Omental fat pad (tissue), 3 donors: ENCODE measurements at regions not wholly inside any gene's neighbourhood (a gene's known extent, or its start where the extent isn't known, plus 50 kb on each side); places are given as distances from the start of the nearest gene placed in this dataset.

Experiments
- ATAC-seq: fragments of 150-250 bp; one replicate; pipeline ENCODE4 v1.9.1; 2016; ENCODE audit warnings: mild to moderate bottlenecking, moderate library complexity; ENCODE audit not compliant: low FRiP score
- DNase-seq: peaks from one replicate; pipeline ENCODE4 v3.0.0-alpha.2; 2019; ENCODE audit warnings: low spot score
- TF ChIP-seq, protein P1 (sequence below), 3 donors: fragments of 450-650 bp; IDR thresholded peaks; one replicate each; pipeline ENCODE4 v1.5.1; 2016 to 2017; ENCODE audit warnings: antibody characterized with exemption in 3 of 3, mild to moderate bottlenecking in 3 of 3, moderate library complexity in 2 of 3

- DNase-seq (no peak), ATAC-seq (no peak)
- TF ChIP-seq, protein P1, sequence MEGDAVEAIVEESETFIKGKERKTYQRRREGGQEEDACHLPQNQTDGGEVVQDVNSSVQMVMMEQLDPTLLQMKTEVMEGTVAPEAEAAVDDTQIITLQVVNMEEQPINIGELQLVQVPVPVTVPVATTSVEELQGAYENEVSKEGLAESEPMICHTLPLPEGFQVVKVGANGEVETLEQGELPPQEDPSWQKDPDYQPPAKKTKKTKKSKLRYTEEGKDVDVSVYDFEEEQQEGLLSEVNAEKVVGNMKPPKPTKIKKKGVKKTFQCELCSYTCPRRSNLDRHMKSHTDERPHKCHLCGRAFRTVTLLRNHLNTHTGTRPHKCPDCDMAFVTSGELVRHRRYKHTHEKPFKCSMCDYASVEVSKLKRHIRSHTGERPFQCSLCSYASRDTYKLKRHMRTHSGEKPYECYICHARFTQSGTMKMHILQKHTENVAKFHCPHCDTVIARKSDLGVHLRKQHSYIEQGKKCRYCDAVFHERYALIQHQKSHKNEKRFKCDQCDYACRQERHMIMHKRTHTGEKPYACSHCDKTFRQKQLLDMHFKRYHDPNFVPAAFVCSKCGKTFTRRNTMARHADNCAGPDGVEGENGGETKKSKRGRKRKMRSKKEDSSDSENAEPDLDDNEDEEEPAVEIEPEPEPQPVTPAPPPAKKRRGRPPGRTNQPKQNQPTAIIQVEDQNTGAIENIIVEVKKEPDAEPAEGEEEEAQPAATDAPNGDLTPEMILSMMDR (IDR thresholded peaks at IDR 0.05): no peak
These were observed 121.1 kb downstream of the CAND1 start for GRCh38 chr12:67390273-67390672.

DNA sequence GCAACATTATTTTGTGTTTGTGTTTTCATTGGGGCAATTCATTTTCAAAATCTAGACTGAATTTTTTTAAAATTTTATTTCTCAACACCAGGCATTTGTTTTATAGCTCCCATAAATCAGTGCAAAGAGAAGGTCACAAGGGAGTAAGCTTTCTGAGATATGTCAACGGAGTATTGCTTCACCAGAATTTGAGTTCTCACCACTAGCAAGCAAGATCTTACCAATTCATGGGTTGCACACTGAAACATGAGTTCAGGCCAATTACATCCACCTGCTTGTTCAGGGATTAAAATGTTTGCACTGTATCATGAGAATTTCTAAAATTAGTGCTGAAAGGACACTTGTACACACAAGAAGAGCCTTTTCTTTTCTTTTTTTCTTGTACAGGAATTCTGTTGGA lies 121.9 kb downstream of the CAND1 start:
- TF ChIP-seq, protein P1 (IDR thresholded peaks at IDR 0.05): no peak
- DNase-seq (no peak), ATAC-seq (peak; percentile 52)

- no peak for ATAC-seq
- no peak for DNase-seq
- TF ChIP-seq, protein P1 (IDR thresholded peaks at IDR 0.05): no peak
These were observed 122.5 kb downstream of the CAND1 start for GRCh38 chr12:67391656-67392055.

- no peak for DNase-seq
- TF ChIP-seq, protein P1 (IDR thresholded peaks at IDR 0.05): no peak
- peak; percentile 82 for ATAC-seq
These were observed 125.4 kb downstream of the CAND1 start for GRCh38 chr12:67394550-67394949.

GRCh38 chr12:67400742-67401141 lies 131.6 kb downstream of the CAND1 start:
- DNase-seq (no peak), ATAC-seq (no peak)
- TF ChIP-seq, protein P1 (IDR thresholded peaks at IDR 0.05): no peak

GRCh38 chr12:67410246-67410645 lies 141.1 kb downstream of the CAND1 start:
- DNase-seq (no peak), ATAC-seq (peak; percentile 48)
- TF ChIP-seq, protein P1 (IDR thresholded peaks at IDR 0.05): no peak

DNA sequence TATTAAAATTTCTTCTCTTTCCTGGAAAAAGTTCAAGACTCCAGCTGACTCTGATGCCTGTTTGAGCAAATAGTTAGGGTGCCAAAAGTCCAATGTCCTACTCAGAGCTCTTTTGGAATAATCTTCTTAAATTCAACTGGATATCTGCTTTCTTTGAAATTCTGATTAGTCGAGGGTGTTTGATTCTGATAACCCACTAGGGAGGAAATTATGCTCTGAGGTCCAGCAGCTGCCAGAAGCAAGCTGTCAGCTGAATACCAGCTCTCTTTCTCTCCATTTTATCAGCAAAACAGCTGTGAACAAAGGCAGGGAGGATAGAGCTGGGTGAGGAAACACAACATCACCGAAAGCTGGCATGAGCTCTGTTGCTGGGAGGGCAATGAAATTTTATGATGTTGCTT lies 141.5 kb downstream of the CAND1 start:
- peak; percentile 23 for ATAC-seq

More for the DNA sequence above, 141.5 kb downstream of the CAND1 start:
- TF ChIP-seq, protein P1 (IDR thresholded peaks at IDR 0.05): no peak
- DNase-seq: no peak
